Stomach (tissue), 8 donors: ENCODE measurements at regions not wholly inside any gene's neighbourhood (a gene's known extent, or its start where the extent isn't known, plus 50 kb on each side); places are given as distances from the start of the nearest gene placed in this dataset.
"Not testable (repeated sequence)": the region's sequence is repeated elsewhere in the genome, so short reads cannot be mapped to it uniquely, and the experiment has no call there.

ENCODE experiments used
- DNase-seq, 2 donors: peaks; one replicate each; pipeline versions ENCODE4 v3.0.0 to v3.0.0-alpha.2; 2013 to 2019
- H3K27ac ChIP-seq, 5 donors: fragments of 200-600 bp in 4 of 5; sonication (generic) in 4 of 5; one replicate each; pipeline ENCODE4 v1.5.1; 2013 to 2019; ENCODE audit warnings: mild to moderate bottlenecking in 1 of 5, moderate library complexity in 1 of 5
- H3K27me3 ChIP-seq, 3 donors: fragments of 200-600 bp; sonication (generic); one replicate each; pipeline ENCODE4 v1.5.1; 2017 to 2019; ENCODE audit warnings: mixed run types in 1 of 3
- H3K36me3 ChIP-seq, 4 donors: fragments of 200-600 bp; sonication (generic); 1 replicate in 3 of 4; 2 replicates in 1 of 4; pipeline ENCODE4 v1.5.1; 2016 to 2019
- H3K4me1 ChIP-seq, 4 donors: fragments of 200-600 bp; sonication (generic); one replicate each; pipeline ENCODE4 v1.5.1; 2016 to 2019
- H3K4me3 ChIP-seq, 4 donors: fragments of 200-600 bp; sonication (generic) in 3 of 4; one replicate each; pipeline ENCODE4 v1.5.1; 2016 to 2019; ENCODE audit warnings: mild to moderate bottlenecking in 1 of 4
- H3K9me3 ChIP-seq, 4 donors: fragments of 200-600 bp; sonication (generic); one replicate each; pipeline ENCODE4 v1.5.1; 2016 to 2019
- EP300 ChIP-seq: sonication (generic); formaldehyde crosslinking; IDR thresholded peaks from one replicate; pipeline ENCODE4 v1.6.1; 2017; ENCODE audit warnings: antibody characterized with exemption
- POLR2A ChIP-seq, 4 donors: fragments of 450-650 bp; IDR thresholded peaks; one replicate each; pipeline ENCODE4 v1.6.1; 2016; ENCODE audit warnings: antibody characterized with exemption in 4 of 4, control low read depth in 2 of 4, mild to moderate bottlenecking in 1 of 4, moderate library complexity in 1 of 4
- POLR2AphosphoS5 ChIP-seq, 3 donors: sonication (generic); formaldehyde crosslinking; IDR thresholded peaks; one replicate each; pipeline ENCODE4 v1.6.1; 2016; ENCODE audit warnings: antibody characterized with exemption in 3 of 3
- WGBS, 5 donors: extraction: QIAGEN DNeasy Blood & Tissue Kit in 3 of 5; methylation state at CpG; one replicate each; pipeline versions ENCODE4 v1.1.5 to v1.1.7; 2013 to 2018; 5-methylcytosine and 5-hydroxymethylcytosine counted together
- intact Hi-C: fragments of 100-400 bp; cut with DNase I; formaldehyde crosslinking; loops from one replicate; pipeline ENCODE4 v1.15.1; 2023; ENCODE audit warnings: low total_unique reads
- TF ChIP-seq, protein P1 (sequence below), 7 experiments: fragments of 450-650 bp in 4 of 7; fragments of 200-600 bp in 3 of 7; sonication (generic) in 3 of 7; IDR thresholded peaks; one replicate each; pipeline ENCODE4 v1.5.1; 2016 to 2019; ENCODE audit warnings: antibody characterized with exemption in 7 of 7, control low read depth in 2 of 7, mild to moderate bottlenecking in 1 of 7
- donor health status: healthy with polysubstance abuse.
- donor health status: Bipolar disorder and iron deficiency.
- donor health status: healthy.

- 55 to 91% (median 56%) methylated on average over 5 of the region's 5 CpGs for WGBS, 5 donors
- H3K4me3 ChIP-seq = no peak overlapping the region
- DNase-seq = no peak
- H3K36me3 ChIP-seq = no peaks in the 10 kb centered on the region
- TF ChIP-seq, protein P1, sequence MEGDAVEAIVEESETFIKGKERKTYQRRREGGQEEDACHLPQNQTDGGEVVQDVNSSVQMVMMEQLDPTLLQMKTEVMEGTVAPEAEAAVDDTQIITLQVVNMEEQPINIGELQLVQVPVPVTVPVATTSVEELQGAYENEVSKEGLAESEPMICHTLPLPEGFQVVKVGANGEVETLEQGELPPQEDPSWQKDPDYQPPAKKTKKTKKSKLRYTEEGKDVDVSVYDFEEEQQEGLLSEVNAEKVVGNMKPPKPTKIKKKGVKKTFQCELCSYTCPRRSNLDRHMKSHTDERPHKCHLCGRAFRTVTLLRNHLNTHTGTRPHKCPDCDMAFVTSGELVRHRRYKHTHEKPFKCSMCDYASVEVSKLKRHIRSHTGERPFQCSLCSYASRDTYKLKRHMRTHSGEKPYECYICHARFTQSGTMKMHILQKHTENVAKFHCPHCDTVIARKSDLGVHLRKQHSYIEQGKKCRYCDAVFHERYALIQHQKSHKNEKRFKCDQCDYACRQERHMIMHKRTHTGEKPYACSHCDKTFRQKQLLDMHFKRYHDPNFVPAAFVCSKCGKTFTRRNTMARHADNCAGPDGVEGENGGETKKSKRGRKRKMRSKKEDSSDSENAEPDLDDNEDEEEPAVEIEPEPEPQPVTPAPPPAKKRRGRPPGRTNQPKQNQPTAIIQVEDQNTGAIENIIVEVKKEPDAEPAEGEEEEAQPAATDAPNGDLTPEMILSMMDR (IDR thresholded peaks at IDR 0.05) = no peak
- TF ChIP-seq EP300 (no peak), POLR2AphosphoS5 (IDR thresholded peaks at IDR 0.05) (no peak), POLR2A (IDR thresholded peaks at IDR 0.05) (no peak)
- no peaks in the 10 kb centered on the region for H3K4me1 ChIP-seq
- intact Hi-C loops = no loop called here
- H3K9me3 ChIP-seq = no peaks in the 10 kb centered on the region
- no peak overlapping the region for H3K27ac ChIP-seq
- no peaks in the 10 kb centered on the region for H3K27me3 ChIP-seq
Measured at GRCh38 chr4:79551555-79551954, 143.5 kb upstream of the GK2 start.

GRCh38 chr4:79547851-79548250 is 139.8 kb upstream of the GK2 start:
- no peaks in the 10 kb centered on the region for H3K9me3 ChIP-seq
- H3K27ac ChIP-seq = no peak overlapping the region
- H3K27me3 ChIP-seq = no peaks in the 10 kb centered on the region
- no peaks in the 10 kb centered on the region for H3K36me3 ChIP-seq
- 55 to 66% (median 57%) methylated on average over 3 of the region's 3 CpGs for WGBS, 5 donors
- H3K4me3 ChIP-seq = no peak overlapping the region
- H3K4me1 ChIP-seq = no peaks in the 10 kb centered on the region
- DNase-seq = no peak
- intact Hi-C loops = no loop called here
- TF ChIP-seq, protein P1 (IDR thresholded peaks at IDR 0.05) = no peak
- no peak for TF ChIP-seq POLR2A (IDR thresholded peaks at IDR 0.05)
- no peak for TF ChIP-seq EP300
- no peak for TF ChIP-seq POLR2AphosphoS5 (IDR thresholded peaks at IDR 0.05)

- DNase-seq, H3K4me3 ChIP-seq, H3K27me3 ChIP-seq, H3K27ac ChIP-seq, H3K9me3 ChIP-seq, intact Hi-C loops, H3K4me1 ChIP-seq, H3K36me3 ChIP-seq: not testable (repeated sequence)
- 53 to 69% (median 56%) methylated on average over 1 of the region's 1 CpG for WGBS, 5 donors
Measured at GRCh38 chr4:79545292-79545691, 137.3 kb upstream of the GK2 start.

DNA sequence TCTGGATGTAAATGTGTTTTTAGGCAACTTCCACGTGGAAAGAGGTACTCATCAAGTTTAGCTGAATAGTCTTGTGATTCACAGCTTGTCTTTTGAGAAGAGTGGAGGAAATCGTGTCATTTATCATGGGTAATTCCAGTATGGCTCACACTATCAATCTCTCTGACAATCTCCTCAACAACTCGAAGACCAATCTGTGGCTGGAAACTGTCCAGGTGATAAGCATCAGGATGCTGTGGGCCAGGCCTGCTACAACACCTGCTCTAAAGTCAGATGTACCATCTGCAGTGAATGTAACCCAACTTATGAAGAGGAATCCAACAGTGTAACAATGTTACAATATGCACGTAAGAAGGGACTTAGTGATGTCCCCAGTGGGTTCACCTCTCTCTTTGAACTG is 132.1 kb upstream of the GK2 start:
- H3K27ac ChIP-seq = no peak overlapping the region
- no peaks in the 10 kb centered on the region for H3K9me3 ChIP-seq
- intact Hi-C loops = no loop called here
- no peaks in the 10 kb centered on the region for H3K4me1 ChIP-seq
- TF ChIP-seq EP300 = no peak
- no peak for TF ChIP-seq POLR2AphosphoS5 (IDR thresholded peaks at IDR 0.05)
- TF ChIP-seq, protein P1 (IDR thresholded peaks at IDR 0.05) = no peak
- TF ChIP-seq POLR2A (IDR thresholded peaks at IDR 0.05) = no peak
- 51 to 57% (median 55%) methylated on average over 4 of the region's 4 CpGs for WGBS, 5 donors
- no peaks in the 10 kb centered on the region for H3K36me3 ChIP-seq
- no peak for DNase-seq
- H3K27me3 ChIP-seq = no peaks in the 10 kb centered on the region
- H3K4me3 ChIP-seq = no peak overlapping the region

GRCh38 chr4:79535516-79535915 is 127.5 kb upstream of the GK2 start:
- H3K4me1 ChIP-seq = no peaks in the 10 kb centered on the region
- H3K27me3 ChIP-seq = no peaks in the 10 kb centered on the region
- no peaks in the 10 kb centered on the region for H3K36me3 ChIP-seq
- no peak overlapping the region for H3K27ac ChIP-seq
- WGBS, 5 donors = 86 to 100% (median 92%) methylated on average over 1 of the region's 1 CpG
- TF ChIP-seq, protein P1 (IDR thresholded peaks at IDR 0.05) = no peak
- no peak for TF ChIP-seq POLR2A (IDR thresholded peaks at IDR 0.05)
- TF ChIP-seq POLR2AphosphoS5 (IDR thresholded peaks at IDR 0.05) = no peak
- TF ChIP-seq EP300 = no peak
- no peak for DNase-seq
- H3K9me3 ChIP-seq = no peaks in the 10 kb centered on the region
- intact Hi-C loops = no loop called here
- no peak overlapping the region for H3K4me3 ChIP-seq
